PC-9 (cell line): ENCODE measurements at regions not wholly inside any gene's neighbourhood (a gene's known extent, or its start where the extent isn't known, plus 50 kb on each side); places are given as distances from the start of the nearest gene placed in this dataset.

Experiments
- EZH2 ChIP-seq: fragments of 200-600 bp; sonication (generic); IDR thresholded peaks from 2 replicates; pipeline ENCODE4 v1.8.0; 2017; ENCODE audit warnings: antibody characterized with exemption, low read depth
- TF ChIP-seq, protein P1 (sequence below): fragments of 200-600 bp; sonication (generic); conservative IDR thresholded peaks from 2 replicates; pipeline ENCODE4 v1.6.1; 2017; ENCODE audit warnings: mixed run types, antibody characterized with exemption, mild to moderate bottlenecking, moderate library complexity

DNA sequence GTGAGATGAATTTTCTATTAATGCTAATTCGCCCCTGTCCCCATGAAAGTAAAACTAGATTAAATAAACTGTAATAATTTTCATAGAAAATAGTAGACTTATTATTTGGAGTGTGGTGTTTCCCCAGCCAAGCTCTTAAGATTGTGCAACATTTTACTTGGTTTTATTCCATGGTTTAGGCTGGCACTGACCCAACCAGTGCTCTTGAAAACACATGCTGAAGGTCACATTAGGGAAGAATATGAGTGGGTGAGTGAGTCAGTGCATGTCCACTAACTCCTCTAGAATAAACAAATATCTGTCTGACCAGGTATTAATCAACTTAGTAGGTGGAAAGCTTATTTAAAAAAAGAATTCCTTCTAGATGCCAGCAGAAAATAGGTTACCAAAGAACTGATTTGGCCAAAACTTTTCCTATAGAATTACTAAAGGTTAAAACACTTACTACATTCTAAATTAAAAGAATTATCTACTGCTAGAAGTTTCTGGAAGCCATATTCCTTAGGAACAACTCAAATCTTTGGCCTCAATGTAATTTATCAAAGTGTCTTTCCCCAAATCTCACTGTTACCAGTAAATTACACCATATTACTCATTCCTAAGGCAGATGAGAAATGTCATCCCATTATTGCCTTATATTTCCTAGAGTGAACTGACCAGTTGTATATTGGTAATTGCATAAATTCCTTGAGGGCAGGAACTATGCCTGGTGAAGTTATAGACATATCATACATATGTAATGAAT is 89.7 kb upstream of the RGS1 start:
- TF ChIP-seq, protein P1, sequence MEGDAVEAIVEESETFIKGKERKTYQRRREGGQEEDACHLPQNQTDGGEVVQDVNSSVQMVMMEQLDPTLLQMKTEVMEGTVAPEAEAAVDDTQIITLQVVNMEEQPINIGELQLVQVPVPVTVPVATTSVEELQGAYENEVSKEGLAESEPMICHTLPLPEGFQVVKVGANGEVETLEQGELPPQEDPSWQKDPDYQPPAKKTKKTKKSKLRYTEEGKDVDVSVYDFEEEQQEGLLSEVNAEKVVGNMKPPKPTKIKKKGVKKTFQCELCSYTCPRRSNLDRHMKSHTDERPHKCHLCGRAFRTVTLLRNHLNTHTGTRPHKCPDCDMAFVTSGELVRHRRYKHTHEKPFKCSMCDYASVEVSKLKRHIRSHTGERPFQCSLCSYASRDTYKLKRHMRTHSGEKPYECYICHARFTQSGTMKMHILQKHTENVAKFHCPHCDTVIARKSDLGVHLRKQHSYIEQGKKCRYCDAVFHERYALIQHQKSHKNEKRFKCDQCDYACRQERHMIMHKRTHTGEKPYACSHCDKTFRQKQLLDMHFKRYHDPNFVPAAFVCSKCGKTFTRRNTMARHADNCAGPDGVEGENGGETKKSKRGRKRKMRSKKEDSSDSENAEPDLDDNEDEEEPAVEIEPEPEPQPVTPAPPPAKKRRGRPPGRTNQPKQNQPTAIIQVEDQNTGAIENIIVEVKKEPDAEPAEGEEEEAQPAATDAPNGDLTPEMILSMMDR = no peak
- no peak for TF ChIP-seq EZH2
